Esophagus muscularis mucosa (tissue), 4 donors: ENCODE measurements at regions not wholly inside any gene's neighbourhood (a gene's known extent, or its start where the extent isn't known, plus 50 kb on each side); places are given as distances from the start of the nearest gene placed in this dataset.

Experiments used
- DNase-seq: peaks from one replicate; pipeline ENCODE4 v3.0.0-alpha.2; 2017; ENCODE audit errors: extremely low spot score
- H3K27ac ChIP-seq, 4 donors: fragments of 200-600 bp; sonication (generic); replicated peaks in 1 of 4; 1 replicate in 3 of 4; 2 replicates in 1 of 4; pipeline ENCODE4 v1.5.1; 2016 to 2019; ENCODE audit warnings: mild to moderate bottlenecking in 1 of 4
- H3K27me3 ChIP-seq, 4 donors: fragments of 200-600 bp; sonication (generic); one replicate each; pipeline versions ENCODE4 v1.5.1 to v1.6.0; 2016 to 2019
- H3K36me3 ChIP-seq, 4 donors: fragments of 200-600 bp; sonication (generic); one replicate each; pipeline ENCODE4 v1.5.1; 2016 to 2019
- H3K4me1 ChIP-seq, 4 donors: fragments of 200-600 bp; sonication (generic); one replicate each; pipeline ENCODE4 v1.5.1; 2016 to 2019
- H3K4me3 ChIP-seq, 4 donors: fragments of 200-600 bp; sonication (generic); 1 replicate in 2 of 4; 2 replicates in 2 of 4; pipeline ENCODE4 v1.5.1; 2016 to 2019; ENCODE audit warnings: mild to moderate bottlenecking in 4 of 4, moderate library complexity in 1 of 4
- H3K9me3 ChIP-seq, 4 donors: fragments of 200-600 bp; sonication (generic); 1 replicate in 3 of 4; 2 replicates in 1 of 4; pipeline ENCODE4 v1.5.1; 2016 to 2019
- CTCF ChIP-seq, 3 experiments: fragments of 200-600 bp in 2 of 3; fragments of 450-650 bp in 1 of 3; sonication (generic) in 2 of 3; IDR thresholded peaks; one replicate each; pipeline ENCODE4 v1.5.1; 2017 to 2019; ENCODE audit warnings: antibody characterized with exemption in 3 of 3, mild to moderate bottlenecking in 2 of 3, moderate library complexity in 1 of 3
- EP300 ChIP-seq: sonication (generic); formaldehyde crosslinking; IDR thresholded peaks from one replicate; pipeline ENCODE4 v1.6.1; 2017; ENCODE audit warnings: antibody characterized with exemption
- POLR2A ChIP-seq: fragments of 450-650 bp; IDR thresholded peaks from one replicate; pipeline ENCODE4 v1.6.1; 2017; ENCODE audit warnings: antibody characterized with exemption, moderate library complexity, mild to moderate bottlenecking, low read depth
- POLR2AphosphoS5 ChIP-seq, 2 donors: sonication (generic); formaldehyde crosslinking; IDR thresholded peaks; one replicate each; pipeline ENCODE4 v1.6.1; 2017; ENCODE audit warnings: antibody characterized with exemption in 2 of 2
- WGBS: methylation state at CpG from one replicate; pipeline ENCODE4 v1.1.5; 2018; 5-methylcytosine and 5-hydroxymethylcytosine counted together
- intact Hi-C: fragments of 100-400 bp; cut with DNase I; formaldehyde crosslinking; loops from one replicate; pipeline ENCODE4 v1.15.1; 2023

- WGBS, result 74% methylated on average over 2 of the region's 2 CpGs
- Histone ChIP-seq H3K27me3 (no peaks in the 10 kb centered on the region), H3K27ac (no peak overlapping the region), H3K4me3 (no peak overlapping the region), H3K4me1 (peaks cover 7 to 18% (median 10%) of the 10 kb centered on the region in 4 donors), H3K9me3 (no peaks in the 10 kb centered on the region), H3K36me3 (no peaks in the 10 kb centered on the region)
- intact Hi-C loops, result no loop called here
- DNase-seq, result no peak
- no peak for TF ChIP-seq EP300
Measured at GRCh38 chr18:34957864-34958259, 83.4 kb upstream of the MAPRE2 start.

- no peak for DNase-seq
- Histone ChIP-seq H3K36me3 (no peaks in the 10 kb centered on the region), H3K27me3 (no peaks in the 10 kb centered on the region), H3K9me3 (no peaks in the 10 kb centered on the region), H3K27ac (no peak overlapping the region), H3K4me3 (no peak overlapping the region), H3K4me1 (peaks cover 7 to 18% (median 10%) of the 10 kb centered on the region in 4 donors)
- no peak for TF ChIP-seq POLR2AphosphoS5 (IDR thresholded peaks at IDR 0.05)
- no peak for TF ChIP-seq EP300
- no peak for TF ChIP-seq CTCF (IDR thresholded peaks at IDR 0.05)
- no peak for TF ChIP-seq POLR2A
- 93% methylated on average over 1 of the region's 1 CpG for WGBS
- intact Hi-C loops, result no loop called here
Measured at GRCh38 chr18:34959211-34959829, 81.9 kb upstream of the MAPRE2 start.

- Histone ChIP-seq H3K27me3 (no peaks in the 10 kb centered on the region), H3K9me3 (no peaks in the 10 kb centered on the region), H3K36me3 (no peaks in the 10 kb centered on the region), H3K4me3 (no peak overlapping the region), H3K4me1 (peaks cover 7 to 18% (median 10%) of the 10 kb centered on the region in 4 donors), H3K27ac (no peak overlapping the region)
- no peak for TF ChIP-seq EP300
- no peak for TF ChIP-seq POLR2AphosphoS5 (IDR thresholded peaks at IDR 0.05)
- TF ChIP-seq POLR2A, result no peak
- TF ChIP-seq CTCF (IDR thresholded peaks at IDR 0.05), result no peak
- 90% methylated on average over 4 of the region's 4 CpGs for WGBS
- no peak for DNase-seq
- intact Hi-C loops, result no loop called here
Measured at GRCh38 chr18:34959989-34960388, 81.2 kb upstream of the MAPRE2 start.

GRCh38 chr18:34965108-34965507, 76.1 kb upstream of the MAPRE2 start:
- Histone ChIP-seq H3K27me3 (no peaks in the 10 kb centered on the region), H3K4me3 (no peak overlapping the region), H3K9me3 (no peaks in the 10 kb centered on the region), H3K36me3 (no peaks in the 10 kb centered on the region), H3K4me1 (no peaks in the 10 kb centered on the region), H3K27ac (no peak overlapping the region)
- TF ChIP-seq CTCF (IDR thresholded peaks at IDR 0.05) (no peak), POLR2AphosphoS5 (IDR thresholded peaks at IDR 0.05) (no peak), EP300 (no peak), POLR2A (no peak)
- intact Hi-C loops, result no loop called here
- no peak for DNase-seq
- 85% methylated on average over 1 of the region's 1 CpG for WGBS

GRCh38 chr18:34965566-34965965, 75.6 kb upstream of the MAPRE2 start:
- no peak for TF ChIP-seq CTCF (IDR thresholded peaks at IDR 0.05)
- no peak for TF ChIP-seq EP300
- TF ChIP-seq POLR2AphosphoS5 (IDR thresholded peaks at IDR 0.05), result no peak
- no peak for TF ChIP-seq POLR2A
- Histone ChIP-seq H3K9me3 (no peaks in the 10 kb centered on the region), H3K27ac (no peak overlapping the region), H3K27me3 (no peaks in the 10 kb centered on the region), H3K4me1 (no peaks in the 10 kb centered on the region), H3K36me3 (no peaks in the 10 kb centered on the region), H3K4me3 (no peak overlapping the region)
- DNase-seq, result no peak
- 64% methylated on average over 1 of the region's 1 CpG for WGBS
- intact Hi-C loops, result no loop called here
